Smooth muscle cell (in vitro differentiated cells): ENCODE measurements at regions not wholly inside any gene's neighbourhood (a gene's known extent, or its start where the extent isn't known, plus 50 kb on each side); places are given as distances from the start of the nearest gene placed in this dataset.

Source experiments
- DNase-seq: peaks from one replicate; lab custom pipeline; 2025; ENCODE audit not compliant: unreplicated experiment; lab: John Stamatoyannopoulos, UW
- H2AFZ ChIP-seq: fragments of 200-600 bp; sonication (generic); 2 replicates; pipeline ENCODE4 v1.6.0; 2016; ENCODE audit warnings: antibody characterized with exemption, low read depth, mild to moderate bottlenecking
- H3F3A ChIP-seq: fragments of 200-600 bp; sonication (generic); 2 replicates; pipeline ENCODE4 v1.6.0; 2017; ENCODE audit warnings: antibody characterized with exemption, low read depth
- H3K27ac ChIP-seq: fragments of 200-600 bp; sonication (generic); 2 replicates; pipeline ENCODE4 v1.5.1; 2016; ENCODE audit warnings: low read depth, mild to moderate bottlenecking
- H3K27me3 ChIP-seq: fragments of 200-600 bp; sonication (generic); 2 replicates; pipeline ENCODE4 v1.6.1; 2016; ENCODE audit warnings: low read depth, mild to moderate bottlenecking
- H3K36me3 ChIP-seq: fragments of 200-600 bp; sonication (generic); 2 replicates; pipeline ENCODE4 v1.5.1; 2016; ENCODE audit warnings: low read depth
- H3K4me1 ChIP-seq: fragments of 200-600 bp; sonication (generic); 2 replicates; pipeline ENCODE4 v1.5.1; 2016; ENCODE audit warnings: low read depth
- H3K4me2 ChIP-seq: fragments of 200-600 bp; sonication (generic); 2 replicates; pipeline ENCODE4 v1.6.0; 2016; ENCODE audit warnings: mild to moderate bottlenecking
- H3K4me3 ChIP-seq: fragments of 200-600 bp; sonication (generic); 2 replicates; pipeline ENCODE4 v1.5.1; 2016; ENCODE audit warnings: mild to moderate bottlenecking
- H3K79me2 ChIP-seq: fragments of 200-600 bp; sonication (generic); 2 replicates; pipeline ENCODE4 v1.6.0; 2016; ENCODE audit warnings: low read depth, mild to moderate bottlenecking
- H3K9ac ChIP-seq: fragments of 200-600 bp; sonication (generic); 2 replicates; pipeline ENCODE4 v1.6.0; 2016; ENCODE audit warnings: low read depth
- H3K9me3 ChIP-seq: fragments of 200-600 bp; sonication (generic); replicated peaks from 2 replicates; pipeline ENCODE4 v1.5.1; 2016; ENCODE audit warnings: low read depth
- H4K20me1 ChIP-seq: fragments of 200-600 bp; sonication (generic); 2 replicates; pipeline ENCODE4 v1.6.0; 2016; ENCODE audit warnings: low read depth
- CTCF ChIP-seq: fragments of 200-600 bp; sonication (generic); IDR thresholded peaks from 2 replicates; pipeline ENCODE4 v1.5.1; 2017; ENCODE audit warnings: borderline replicate concordance, mild to moderate bottlenecking, antibody characterized with exemption; ENCODE audit not compliant: insufficient read depth, poor library complexity, severe bottlenecking
- WGBS: methylation state at CpG from one replicate; pipeline ENCODE4 v1.1.7; 2016; ENCODE audit warnings: low lambda C conversion rate; 5-methylcytosine and 5-hydroxymethylcytosine counted together

GRCh38 chr10:59508296-59508695 lies 145.9 kb upstream of the FAM13C start:
- 88% methylated on average over 3 of the region's 3 CpGs for WGBS
- TF ChIP-seq CTCF: no peak
- Histone ChIP-seq H3K79me2 (no peaks in the 10 kb centered on the region), H4K20me1 (no peaks in the 10 kb centered on the region), H3F3A (no peaks in the 10 kb centered on the region), H3K4me2 (no peak overlapping the region), H2AFZ (no peak overlapping the region), H3K27me3 (no peaks in the 10 kb centered on the region), H3K36me3 (no peaks in the 10 kb centered on the region), H3K9ac (no peak overlapping the region), H3K4me3 (no peak overlapping the region), H3K27ac (no peak overlapping the region), H3K9me3 (no peaks in the 10 kb centered on the region), H3K4me1 (no peaks in the 10 kb centered on the region)
- DNase-seq: no peak

DNA sequence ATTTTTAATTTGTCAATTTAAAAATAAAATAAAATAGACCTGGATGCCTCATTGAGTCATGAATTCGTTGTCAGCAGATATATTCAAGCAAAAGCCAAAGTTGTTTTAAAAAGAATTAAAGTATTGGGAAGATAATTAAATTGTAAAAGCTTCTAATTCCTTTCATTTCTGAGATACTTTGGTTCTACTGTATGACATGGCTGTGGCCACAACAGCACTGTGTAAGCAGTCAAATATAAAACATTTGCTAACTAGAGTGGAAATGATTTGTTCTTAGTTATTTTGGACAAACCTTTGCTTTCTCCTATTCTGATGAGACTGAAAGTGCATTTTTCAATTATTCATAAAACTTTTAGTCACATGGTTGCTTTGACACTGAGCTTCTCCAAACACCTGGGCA lies 143.6 kb upstream of the FAM13C start:
- Histone ChIP-seq H3K4me3 (no peak overlapping the region), H3K27me3 (no peaks in the 10 kb centered on the region), H3K79me2 (no peaks in the 10 kb centered on the region), H3K27ac (no peak overlapping the region), H4K20me1 (no peaks in the 10 kb centered on the region), H3K4me1 (no peaks in the 10 kb centered on the region), H3K9me3 (no peaks in the 10 kb centered on the region), H2AFZ (no peak overlapping the region), H3F3A (no peaks in the 10 kb centered on the region), H3K36me3 (no peaks in the 10 kb centered on the region), H3K9ac (no peak overlapping the region), H3K4me2 (no peak overlapping the region)
- no peak for TF ChIP-seq CTCF
- WGBS: 31% methylated on average over 1 of the region's 1 CpG
- DNase-seq: no peak

DNA sequence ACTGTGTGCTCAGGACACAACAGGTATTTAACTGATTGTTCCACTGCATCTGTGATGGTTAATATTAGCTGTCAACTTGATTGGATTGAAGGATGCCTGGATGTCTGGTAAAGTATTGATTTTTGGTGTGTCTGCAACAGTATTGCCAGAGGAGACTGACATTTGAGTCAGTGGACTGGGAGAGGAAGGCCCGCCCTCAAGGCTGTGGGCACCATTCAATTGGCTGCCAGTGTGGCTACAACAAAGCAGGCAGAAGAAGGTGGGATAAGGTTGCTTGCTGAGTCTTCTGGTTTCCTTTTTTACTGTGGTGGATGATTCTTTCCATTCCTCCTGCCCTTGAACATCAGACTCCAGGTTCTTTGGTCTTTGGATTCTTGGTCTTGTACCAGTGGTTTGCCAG lies 137.1 kb upstream of the FAM13C start:
- Histone ChIP-seq H3K36me3 (no peaks in the 10 kb centered on the region), H3K4me2 (no peak overlapping the region), H3K27me3 (no peaks in the 10 kb centered on the region), H3K9me3 (no peaks in the 10 kb centered on the region), H3K9ac (no peak overlapping the region), H3K4me3 (no peak overlapping the region), H3K4me1 (no peaks in the 10 kb centered on the region), H2AFZ (no peak overlapping the region), H4K20me1 (no peaks in the 10 kb centered on the region), H3K79me2 (no peaks in the 10 kb centered on the region), H3K27ac (no peak overlapping the region), H3F3A (no peaks in the 10 kb centered on the region)
- TF ChIP-seq CTCF: no peak
- 100% methylated on average over 1 of the region's 1 CpG for WGBS
- no peak for DNase-seq

DNA sequence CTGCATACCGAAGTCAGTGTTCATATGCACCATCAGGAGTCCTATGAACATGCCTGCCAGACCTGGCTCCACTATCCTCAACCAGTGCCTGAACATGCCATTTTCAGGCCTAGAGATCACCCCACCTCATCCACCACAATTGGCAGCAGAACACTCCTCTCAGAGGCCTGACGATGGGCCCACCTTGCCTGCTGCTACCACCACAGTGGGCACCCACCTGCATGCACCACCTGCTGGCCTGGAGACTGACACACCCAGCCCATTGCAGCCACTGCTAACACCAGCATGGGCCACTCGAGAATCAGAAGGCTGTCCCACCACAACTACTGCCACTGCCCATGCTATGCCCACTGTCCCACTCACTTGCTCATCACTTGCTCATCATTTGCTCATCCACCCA lies 130.7 kb upstream of the FAM13C start:
- Histone ChIP-seq H3K79me2 (no peaks in the 10 kb centered on the region), H4K20me1 (no peaks in the 10 kb centered on the region), H3K27me3 (no peaks in the 10 kb centered on the region), H3F3A (no peaks in the 10 kb centered on the region), H3K4me1 (no peaks in the 10 kb centered on the region), H2AFZ (no peak overlapping the region), H3K27ac (no peak overlapping the region), H3K9me3 (no peaks in the 10 kb centered on the region), H3K4me2 (no peak overlapping the region), H3K4me3 (no peak overlapping the region), H3K36me3 (no peaks in the 10 kb centered on the region), H3K9ac (no peak overlapping the region)
- 94% methylated on average over 3 of the region's 3 CpGs for WGBS
- TF ChIP-seq CTCF: no peak
- DNase-seq: no peak
